ENCODE measurements at regions not wholly inside any gene's neighbourhood (a gene's known extent, or its start where the extent isn't known, plus 50 kb on each side); places are given as distances from the start of the nearest gene placed in this dataset.

- no peaks in the 10 kb centered on the region for H3K9me3 ChIP-seq (ENCODE audit: control insufficient read depth, insufficient read depth, low read length)
- H3K4me3 ChIP-seq (ENCODE audit: low read depth, low read length), result no peak overlapping the region
- no peak for DNase-seq (ENCODE audit: low read depth in 4 of 6, low spot score in 6 of 6)
- no peaks in the 10 kb centered on the region for H3K27me3 ChIP-seq (ENCODE audit: control insufficient read depth, insufficient read depth, low read length)
- H3K27ac ChIP-seq (ENCODE audit: low read depth, low read length), result no peak overlapping the region
- no peaks in the 10 kb centered on the region for H3K36me3 ChIP-seq (ENCODE audit: control insufficient read depth, insufficient read depth, low read length)
- no CpG with 5 or more reads among the region's 1 CpG for WGBS (ENCODE audit: insufficient coverage)
- H3K4me1 ChIP-seq (ENCODE audit: control insufficient read depth, insufficient read depth, low read length), result no peaks in the 10 kb centered on the region
Measured at GRCh38 chr4:156634612-156635011, 337.0 kb downstream of the PDGFC start.

GRCh38 chr4:156633847-156634246 is 337.8 kb downstream of the PDGFC start:
- Histone ChIP-seq H3K4me1 (ENCODE audit: control insufficient read depth, insufficient read depth, low read length) (no peaks in the 10 kb centered on the region), H3K27me3 (ENCODE audit: control insufficient read depth, insufficient read depth, low read length) (no peaks in the 10 kb centered on the region), H3K4me3 (ENCODE audit: low read depth, low read length) (no peak overlapping the region), H3K36me3 (ENCODE audit: control insufficient read depth, insufficient read depth, low read length) (no peaks in the 10 kb centered on the region), H3K9me3 (ENCODE audit: control insufficient read depth, insufficient read depth, low read length) (no peaks in the 10 kb centered on the region), H3K27ac (ENCODE audit: low read depth, low read length) (no peak overlapping the region)
- DNase-seq (ENCODE audit: low read depth in 4 of 6, low spot score in 6 of 6), result peak in 1 of 6 donors; percentile 14
- WGBS (ENCODE audit: insufficient coverage), result 83% methylated on average over 2 of the region's 5 CpGs

- Histone ChIP-seq H3K36me3 (ENCODE audit: control insufficient read depth, insufficient read depth, low read length) (no peaks in the 10 kb centered on the region), H3K9me3 (ENCODE audit: control insufficient read depth, insufficient read depth, low read length) (no peaks in the 10 kb centered on the region), H3K4me1 (ENCODE audit: control insufficient read depth, insufficient read depth, low read length) (no peaks in the 10 kb centered on the region), H3K27me3 (ENCODE audit: control insufficient read depth, insufficient read depth, low read length) (no peaks in the 10 kb centered on the region), H3K27ac (ENCODE audit: low read depth, low read length) (no peak overlapping the region), H3K4me3 (ENCODE audit: low read depth, low read length) (no peak overlapping the region)
- no peak for DNase-seq (ENCODE audit: low read depth in 4 of 6, low spot score in 6 of 6)
- WGBS (ENCODE audit: insufficient coverage), result 91% methylated on average over 1 of the region's 3 CpGs
Measured at GRCh38 chr4:156628858-156629257, 342.7 kb downstream of the PDGFC start.

DNA sequence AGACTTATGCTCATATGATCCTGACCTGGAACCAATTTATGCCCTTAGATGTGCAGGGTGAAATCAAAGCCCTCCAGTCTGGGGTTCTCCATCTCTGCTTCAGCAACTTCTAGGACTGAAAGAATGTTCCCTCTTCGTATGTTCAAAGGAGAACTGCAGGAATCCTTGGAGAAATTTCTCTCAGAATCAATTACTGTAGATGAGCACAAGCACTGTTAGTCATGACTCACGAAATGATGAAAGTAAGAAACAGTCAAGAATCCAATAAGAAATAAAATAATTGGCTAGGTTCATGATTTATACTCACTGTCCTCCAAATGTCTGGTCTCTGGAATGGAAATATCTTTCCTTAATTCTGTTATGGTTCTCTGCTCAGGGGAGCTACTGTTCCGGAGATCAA is 348.2 kb downstream of the PDGFC start:
- no peak overlapping the region for H3K4me3 ChIP-seq (ENCODE audit: low read depth, low read length)
- no peaks in the 10 kb centered on the region for H3K27me3 ChIP-seq (ENCODE audit: control insufficient read depth, insufficient read depth, low read length)
- no peaks in the 10 kb centered on the region for H3K9me3 ChIP-seq (ENCODE audit: control insufficient read depth, insufficient read depth, low read length)
- H3K4me1 ChIP-seq (ENCODE audit: control insufficient read depth, insufficient read depth, low read length), result no peaks in the 10 kb centered on the region
- H3K27ac ChIP-seq (ENCODE audit: low read depth, low read length), result no peak overlapping the region
- no peak for DNase-seq (ENCODE audit: low read depth in 4 of 6, low spot score in 6 of 6)
- WGBS (ENCODE audit: insufficient coverage), result no CpG with 5 or more reads among the region's 3 CpGs
- H3K36me3 ChIP-seq (ENCODE audit: control insufficient read depth, insufficient read depth, low read length), result no peaks in the 10 kb centered on the region

DNA sequence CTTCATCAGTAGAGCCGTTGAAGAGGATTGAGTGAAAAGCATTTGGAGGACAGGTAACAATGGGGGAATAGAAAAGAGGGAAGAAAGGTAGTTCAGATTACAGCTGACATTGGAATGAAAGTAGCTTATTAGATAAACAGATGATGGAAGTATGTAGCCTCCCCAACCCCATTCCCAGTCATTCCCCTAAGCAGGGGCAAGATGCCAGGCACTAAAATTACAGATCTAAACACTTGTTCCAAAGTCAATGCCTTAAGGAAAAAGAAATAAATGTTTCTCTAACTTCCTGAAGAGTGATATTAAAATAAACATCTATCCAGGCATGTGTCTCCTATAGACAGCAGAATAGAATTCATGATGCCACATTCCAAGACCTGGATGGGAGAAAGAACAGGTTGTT is 350.8 kb downstream of the PDGFC start:
- Histone ChIP-seq H3K4me3 (ENCODE audit: low read depth, low read length) (no peak overlapping the region), H3K4me1 (ENCODE audit: control insufficient read depth, insufficient read depth, low read length) (no peaks in the 10 kb centered on the region), H3K27me3 (ENCODE audit: control insufficient read depth, insufficient read depth, low read length) (no peaks in the 10 kb centered on the region), H3K27ac (ENCODE audit: low read depth, low read length) (no peak overlapping the region), H3K9me3 (ENCODE audit: control insufficient read depth, insufficient read depth, low read length) (no peaks in the 10 kb centered on the region), H3K36me3 (ENCODE audit: control insufficient read depth, insufficient read depth, low read length) (no peaks in the 10 kb centered on the region)
- WGBS (ENCODE audit: insufficient coverage), result 100% methylated on average over 1 of the region's 1 CpG
- DNase-seq (ENCODE audit: low read depth in 4 of 6, low spot score in 6 of 6), result no peak

DNA sequence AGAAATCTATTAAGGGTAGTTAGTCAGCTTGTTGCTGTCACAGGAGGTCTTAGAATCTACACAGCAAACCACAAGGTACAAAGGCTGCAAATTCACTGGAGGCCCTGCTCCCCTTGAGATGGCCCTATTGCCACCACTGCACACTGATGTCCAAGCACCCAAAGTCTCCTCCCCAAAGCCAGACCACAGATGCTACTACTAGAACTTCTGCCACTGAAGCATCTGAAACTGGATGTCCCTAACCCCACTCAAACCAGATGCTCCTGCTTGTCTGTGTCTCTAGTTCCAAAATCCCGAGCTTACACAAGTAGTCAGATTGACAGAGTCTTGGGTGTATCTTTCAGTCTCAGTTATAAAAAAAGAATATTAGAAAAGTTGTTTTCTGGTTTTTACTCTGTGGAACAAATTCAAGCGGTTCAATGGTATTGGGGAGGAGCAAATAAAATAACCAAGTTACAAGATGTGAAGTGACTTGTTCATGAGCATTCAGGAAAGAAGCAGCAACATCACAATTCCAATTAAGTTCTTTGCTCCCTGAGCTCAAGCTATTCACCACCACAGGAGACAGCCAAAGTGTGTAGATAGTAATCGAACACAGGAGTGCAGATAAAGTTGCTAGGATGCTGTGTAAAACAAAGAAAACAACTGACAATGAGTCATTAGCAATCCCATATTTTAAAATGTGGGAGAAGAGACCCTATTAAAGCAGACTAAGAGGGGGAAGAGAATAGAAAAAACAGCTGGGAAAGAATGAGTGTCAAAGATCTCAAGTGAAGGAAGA is 352.3 kb downstream of the PDGFC start:
- Histone ChIP-seq H3K9me3 (ENCODE audit: control insufficient read depth, insufficient read depth, low read length) (no peaks in the 10 kb centered on the region), H3K4me1 (ENCODE audit: control insufficient read depth, insufficient read depth, low read length) (no peaks in the 10 kb centered on the region), H3K27ac (ENCODE audit: low read depth, low read length) (no peak overlapping the region), H3K36me3 (ENCODE audit: control insufficient read depth, insufficient read depth, low read length) (no peaks in the 10 kb centered on the region), H3K27me3 (ENCODE audit: control insufficient read depth, insufficient read depth, low read length) (no peaks in the 10 kb centered on the region), H3K4me3 (ENCODE audit: low read depth, low read length) (no peak overlapping the region)
- no CpG with 5 or more reads among the region's 3 CpGs for whole genome bisulfite sequencing (ENCODE audit: insufficient coverage)
- DNase-seq (ENCODE audit: low read depth in 4 of 6, low spot score in 6 of 6), result no peak

GRCh38 chr4:156615066-156615531 is 356.5 kb downstream of the PDGFC start:
- no peaks in the 10 kb centered on the region for H3K36me3 ChIP-seq (ENCODE audit: control insufficient read depth, insufficient read depth, low read length)
- H3K9me3 ChIP-seq (ENCODE audit: control insufficient read depth, insufficient read depth, low read length), result no peaks in the 10 kb centered on the region
- WGBS (ENCODE audit: insufficient coverage), result 85% methylated on average over 2 of the region's 2 CpGs
- no peak overlapping the region for H3K27ac ChIP-seq (ENCODE audit: low read depth, low read length)
- no peak overlapping the region for H3K4me3 ChIP-seq (ENCODE audit: low read depth, low read length)
- H3K27me3 ChIP-seq (ENCODE audit: control insufficient read depth, insufficient read depth, low read length), result no peaks in the 10 kb centered on the region
- no peaks in the 10 kb centered on the region for H3K4me1 ChIP-seq (ENCODE audit: control insufficient read depth, insufficient read depth, low read length)
- no peak for DNase-seq (ENCODE audit: low read depth in 4 of 6, low spot score in 6 of 6)

- no peaks in the 10 kb centered on the region for H3K27me3 ChIP-seq (ENCODE audit: control insufficient read depth, insufficient read depth, low read length)
- H3K27ac ChIP-seq (ENCODE audit: low read depth, low read length), result no peak overlapping the region
- no peaks in the 10 kb centered on the region for H3K9me3 ChIP-seq (ENCODE audit: control insufficient read depth, insufficient read depth, low read length)
- no peak overlapping the region for H3K4me3 ChIP-seq (ENCODE audit: low read depth, low read length)
- no peak for DNase-seq (ENCODE audit: low read depth in 4 of 6, low spot score in 6 of 6)
- no peaks in the 10 kb centered on the region for H3K36me3 ChIP-seq (ENCODE audit: control insufficient read depth, insufficient read depth, low read length)
- no peaks in the 10 kb centered on the region for H3K4me1 ChIP-seq (ENCODE audit: control insufficient read depth, insufficient read depth, low read length)
Measured at GRCh38 chr4:156614536-156614935, 357.1 kb downstream of the PDGFC start.

- DNase-seq (ENCODE audit: low read depth in 4 of 6, low spot score in 6 of 6), result no peak
- no CpG with 5 or more reads among the region's 1 CpG for WGBS (ENCODE audit: insufficient coverage)
Measured at GRCh38 chr4:156609421-156609820, 362.2 kb downstream of the PDGFC start.

DNA sequence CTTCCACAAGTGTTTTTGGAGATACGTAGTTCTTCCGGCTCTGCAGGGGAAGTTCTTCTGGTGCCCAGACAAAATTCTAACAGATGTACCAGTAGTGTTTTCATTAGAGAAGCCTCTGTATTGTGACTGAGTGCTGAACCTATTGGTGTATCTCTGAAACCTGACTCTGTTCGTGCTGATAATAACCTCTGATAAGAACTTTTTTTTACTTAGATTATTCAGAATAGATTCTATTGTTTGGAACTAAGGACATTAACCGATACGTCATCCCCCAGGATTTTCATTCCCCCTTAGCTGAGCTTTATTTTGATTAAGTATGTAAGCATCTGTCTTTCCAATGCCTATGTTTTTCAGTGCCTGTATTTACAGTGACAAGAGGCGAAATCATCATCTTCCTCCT is 362.9 kb downstream of the PDGFC start:
- Histone ChIP-seq H3K27ac (ENCODE audit: low read depth, low read length) (no peak overlapping the region), H3K4me3 (ENCODE audit: low read depth, low read length) (no peak overlapping the region), H3K4me1 (ENCODE audit: control insufficient read depth, insufficient read depth, low read length) (no peaks in the 10 kb centered on the region), H3K27me3 (ENCODE audit: control insufficient read depth, insufficient read depth, low read length) (no peaks in the 10 kb centered on the region), H3K9me3 (ENCODE audit: control insufficient read depth, insufficient read depth, low read length) (no peaks in the 10 kb centered on the region), H3K36me3 (ENCODE audit: control insufficient read depth, insufficient read depth, low read length) (no peaks in the 10 kb centered on the region)
- 88% methylated on average over 1 of the region's 6 CpGs for WGBS (ENCODE audit: insufficient coverage)
- no peak for DNase-seq (ENCODE audit: low read depth in 4 of 6, low spot score in 6 of 6)

More at GRCh38 chr4:156609421-156609820, 362.2 kb downstream of the PDGFC start:
- Histone ChIP-seq H3K9me3 (ENCODE audit: control insufficient read depth, insufficient read depth, low read length) (no peaks in the 10 kb centered on the region), H3K27ac (ENCODE audit: low read depth, low read length) (no peak overlapping the region), H3K36me3 (ENCODE audit: control insufficient read depth, insufficient read depth, low read length) (no peaks in the 10 kb centered on the region), H3K4me3 (ENCODE audit: low read depth, low read length) (no peak overlapping the region), H3K4me1 (ENCODE audit: control insufficient read depth, insufficient read depth, low read length) (no peaks in the 10 kb centered on the region), H3K27me3 (ENCODE audit: control insufficient read depth, insufficient read depth, low read length) (no peaks in the 10 kb centered on the region)
